Vagina (tissue), 2 donors: ENCODE measurements at regions not wholly inside any gene's neighbourhood (a gene's known extent, or its start where the extent isn't known, plus 50 kb on each side); places are given as distances from the start of the nearest gene placed in this dataset.

Experiments
- POLR2AphosphoS5 ChIP-seq, 2 donors: sonication (generic); formaldehyde crosslinking; IDR thresholded peaks; one replicate each; pipeline ENCODE4 v1.9.0; 2017; ENCODE audit warnings: antibody characterized with exemption in 2 of 2, mild to moderate bottlenecking in 2 of 2, low read depth in 1 of 2; ENCODE audit not compliant: insufficient read depth in 1 of 2
- TF ChIP-seq, protein P1 (sequence below), 3 experiments: fragments of 450-650 bp in 2 of 3; fragments of 200-600 bp in 1 of 3; sonication (generic) in 1 of 3; IDR thresholded peaks; one replicate each; pipeline ENCODE4 v1.5.1; 2017 to 2019; ENCODE audit warnings: antibody characterized with exemption in 3 of 3, mild to moderate bottlenecking in 2 of 3, moderate library complexity in 2 of 3

DNA sequence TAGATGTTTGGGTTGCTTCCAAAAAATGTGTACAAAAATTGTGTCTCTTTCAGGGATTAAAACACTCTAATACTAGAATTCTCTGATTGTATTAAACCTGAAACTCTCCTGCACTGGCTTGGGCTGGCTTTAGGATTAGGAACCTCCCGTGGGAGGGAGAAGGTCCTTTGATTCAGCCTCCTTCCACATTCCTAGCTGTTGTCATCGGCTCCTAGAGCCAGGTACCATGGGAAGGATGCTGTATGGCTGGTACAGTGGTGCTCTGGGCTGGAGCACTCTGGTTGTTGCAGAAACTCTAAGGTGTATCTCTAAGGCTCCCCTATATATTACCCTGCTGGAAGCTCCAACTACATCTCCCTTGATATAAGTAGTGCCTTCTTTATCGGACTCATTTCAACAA is 245.2 kb upstream of the FOXK1 start:
- TF ChIP-seq, protein P1, sequence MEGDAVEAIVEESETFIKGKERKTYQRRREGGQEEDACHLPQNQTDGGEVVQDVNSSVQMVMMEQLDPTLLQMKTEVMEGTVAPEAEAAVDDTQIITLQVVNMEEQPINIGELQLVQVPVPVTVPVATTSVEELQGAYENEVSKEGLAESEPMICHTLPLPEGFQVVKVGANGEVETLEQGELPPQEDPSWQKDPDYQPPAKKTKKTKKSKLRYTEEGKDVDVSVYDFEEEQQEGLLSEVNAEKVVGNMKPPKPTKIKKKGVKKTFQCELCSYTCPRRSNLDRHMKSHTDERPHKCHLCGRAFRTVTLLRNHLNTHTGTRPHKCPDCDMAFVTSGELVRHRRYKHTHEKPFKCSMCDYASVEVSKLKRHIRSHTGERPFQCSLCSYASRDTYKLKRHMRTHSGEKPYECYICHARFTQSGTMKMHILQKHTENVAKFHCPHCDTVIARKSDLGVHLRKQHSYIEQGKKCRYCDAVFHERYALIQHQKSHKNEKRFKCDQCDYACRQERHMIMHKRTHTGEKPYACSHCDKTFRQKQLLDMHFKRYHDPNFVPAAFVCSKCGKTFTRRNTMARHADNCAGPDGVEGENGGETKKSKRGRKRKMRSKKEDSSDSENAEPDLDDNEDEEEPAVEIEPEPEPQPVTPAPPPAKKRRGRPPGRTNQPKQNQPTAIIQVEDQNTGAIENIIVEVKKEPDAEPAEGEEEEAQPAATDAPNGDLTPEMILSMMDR (IDR thresholded peaks at IDR 0.05), result no peak
- no peak for TF ChIP-seq POLR2AphosphoS5 (IDR thresholded peaks at IDR 0.05; ENCODE audit: insufficient read depth in 1 of 2, low read depth in 1 of 2)
